GM06990 (cell line): ENCODE measurements at regions not wholly inside any gene's neighbourhood (a gene's known extent, or its start where the extent isn't known, plus 50 kb on each side); places are given as distances from the start of the nearest gene placed in this dataset.

ENCODE experiments used
- DNase-seq: peaks from one replicate; pipeline ENCODE4 v3.0.0-alpha.2; 2011; ENCODE audit not compliant: insufficient read length; ENCODE audit errors: extremely low read depth
- H3K27me3 ChIP-seq: replicated peaks from 2 replicates; pipeline ENCODE4 v1.6.0; 2011; ENCODE audit warnings: low read length; ENCODE audit not compliant: control insufficient read depth, insufficient read depth
- H3K36me3 ChIP-seq: 2 replicates; pipeline ENCODE4 v1.5.1; 2011; ENCODE audit warnings: low read length; ENCODE audit not compliant: control insufficient read depth, insufficient read depth
- H3K4me3 ChIP-seq: replicated peaks from 2 replicates; pipeline ENCODE4 v1.5.1; 2011; ENCODE audit warnings: low read depth, mild to moderate bottlenecking, control low read depth, low read length
- CTCF ChIP-seq: IDR thresholded peaks from 2 replicates; pipeline ENCODE4 v1.5.1; 2011; ENCODE audit warnings: low read length, control low read depth, mild to moderate bottlenecking, inconsistent platforms; ENCODE audit not compliant: insufficient read depth, poor library complexity, severe bottlenecking

GRCh38 chr15:69755551-69756310 lies 303.1 kb downstream of the RPLP1 start:
- TF ChIP-seq CTCF = no peak
- H3K4me3 ChIP-seq = no peak overlapping the region
- no peaks in the 10 kb centered on the region for H3K27me3 ChIP-seq
- peak; percentile 79 for DNase-seq
- H3K36me3 ChIP-seq = no peaks in the 10 kb centered on the region

- Histone ChIP-seq H3K36me3 (no peaks in the 10 kb centered on the region), H3K27me3 (no peaks in the 10 kb centered on the region), H3K4me3 (no peak overlapping the region)
- DNase-seq = no peak
- no peak for TF ChIP-seq CTCF
Observed at GRCh38 chr15:69756440-69756839, 303.8 kb downstream of the RPLP1 start.

- DNase-seq = no peak
- Histone ChIP-seq H3K36me3 (no peaks in the 10 kb centered on the region), H3K27me3 (no peaks in the 10 kb centered on the region), H3K4me3 (no peak overlapping the region)
- no peak for TF ChIP-seq CTCF
Observed at GRCh38 chr15:69757186-69757585, 304.6 kb downstream of the RPLP1 start.

GRCh38 chr15:69758291-69758771 lies 305.7 kb downstream of the RPLP1 start:
- Histone ChIP-seq H3K4me3 (no peak overlapping the region), H3K27me3 (no peaks in the 10 kb centered on the region), H3K36me3 (no peaks in the 10 kb centered on the region)
- no peak for TF ChIP-seq CTCF
- DNase-seq = no peak

- peak; percentile 49 for DNase-seq
- no peak for TF ChIP-seq CTCF
Observed at GRCh38 chr15:69758810-69759790, 306.5 kb downstream of the RPLP1 start.

More at GRCh38 chr15:69758810-69759790, 306.5 kb downstream of the RPLP1 start:
- Histone ChIP-seq H3K36me3 (no peaks in the 10 kb centered on the region), H3K4me3 (no peak overlapping the region), H3K27me3 (no peaks in the 10 kb centered on the region)
